NCI-H146 treated with DMSO at 0.1 percent for 48 hours (cell line): ENCODE measurements at regions not wholly inside any gene's neighbourhood (a gene's known extent, or its start where the extent isn't known, plus 50 kb on each side); places are given as distances from the start of the nearest gene placed in this dataset.

Experiments used
- DNase-seq: peaks from one replicate; lab custom pipeline; 2025; ENCODE audit not compliant: unreplicated experiment; lab: John Stamatoyannopoulos, UW

- DNase-seq = no peak
Observed at GRCh38 chr17:14959106-14959648, 305.9 kb downstream of the PMP22 start.

GRCh38 chr17:14953405-14953804, 311.7 kb downstream of the PMP22 start:
- no peak for DNase-seq

- DNase-seq = no peak
Observed at GRCh38 chr17:14950686-14951085, 314.4 kb downstream of the PMP22 start.

GRCh38 chr17:14950216-14950615, 314.9 kb downstream of the PMP22 start:
- DNase-seq = no peak

- no peak for DNase-seq
Observed at GRCh38 chr17:14947671-14948070, 317.5 kb downstream of the PMP22 start.

- no peak for DNase-seq
Observed at GRCh38 chr17:14946481-14946880, 318.6 kb downstream of the PMP22 start.

GRCh38 chr17:14942526-14943190, 322.5 kb downstream of the PMP22 start:
- DNase-seq = no peak

- no peak for DNase-seq
Observed at GRCh38 chr17:14940938-14941265, 324.2 kb downstream of the PMP22 start.

- no peak for DNase-seq
Observed at GRCh38 chr17:14940108-14940937, 324.8 kb downstream of the PMP22 start.

GRCh38 chr17:14935845-14936485, 329.2 kb downstream of the PMP22 start:
- no peak for DNase-seq

- DNase-seq = no peak
Observed at GRCh38 chr17:14935139-14935841, 329.8 kb downstream of the PMP22 start.

GRCh38 chr17:14933676-14934075, 331.4 kb downstream of the PMP22 start:
- DNase-seq = no peak

- DNase-seq = no peak
Observed at GRCh38 chr17:14926526-14927122, 338.5 kb downstream of the PMP22 start.

- no peak for DNase-seq
Observed at GRCh38 chr17:14926073-14926472, 339.1 kb downstream of the PMP22 start.

GRCh38 chr17:14925498-14925897, 339.6 kb downstream of the PMP22 start:
- no peak for DNase-seq

- DNase-seq = no peak
Observed at GRCh38 chr17:14923981-14924380, 341.1 kb downstream of the PMP22 start.

GRCh38 chr17:14922411-14922810, 342.7 kb downstream of the PMP22 start:
- DNase-seq = no peak

- DNase-seq = no peak
Observed at GRCh38 chr17:14921936-14922335, 343.2 kb downstream of the PMP22 start.

GRCh38 chr17:14919631-14920213, 345.4 kb downstream of the PMP22 start:
- no peak for DNase-seq

GRCh38 chr17:14919094-14919493, 346.0 kb downstream of the PMP22 start:
- DNase-seq = no peak
